H9 (cell line): ENCODE measurements at regions not wholly inside any gene's neighbourhood (a gene's known extent, or its start where the extent isn't known, plus 50 kb on each side); places are given as distances from the start of the nearest gene placed in this dataset.

ENCODE experiments used
- DNase-seq: peaks from one replicate; pipeline ENCODE4 v3.0.0-alpha.2; 2017
- H2AFZ ChIP-seq: one replicate; pipeline ENCODE4 v1.6.1; 2013; ENCODE audit warnings: mild to moderate bottlenecking, low read length, control low read depth, moderate library complexity
- H2AK5ac ChIP-seq: 2 replicates; pipeline ENCODE4 v1.6.1; 2013; ENCODE audit warnings: low read length, control low read depth, mixed read lengths; ENCODE audit not compliant: insufficient read length
- H2BK120ac ChIP-seq: one replicate; pipeline ENCODE4 v1.6.1; 2013; ENCODE audit warnings: low read depth, mild to moderate bottlenecking, low read length, control low read depth, inconsistent platforms; ENCODE audit not compliant: poor library complexity, severe bottlenecking
- H2BK12ac ChIP-seq: 2 replicates; pipeline ENCODE4 v1.6.1; 2013; ENCODE audit warnings: low read length, control low read depth, mixed read lengths, low read depth; ENCODE audit not compliant: insufficient read length
- H2BK15ac ChIP-seq: 2 replicates; pipeline ENCODE4 v1.6.1; 2013; ENCODE audit warnings: low read depth, low read length, control low read depth
- H2BK20ac ChIP-seq: one replicate; pipeline ENCODE4 v1.6.1; 2013; ENCODE audit warnings: low read depth, mild to moderate bottlenecking, low read length, control low read depth, inconsistent platforms; ENCODE audit not compliant: poor library complexity, severe bottlenecking
- H2BK5ac ChIP-seq: 2 replicates; pipeline ENCODE4 v1.6.1; 2013; ENCODE audit warnings: low read length, control low read depth, mixed read lengths; ENCODE audit not compliant: insufficient read length
- H3K14ac ChIP-seq: 2 replicates; pipeline ENCODE4 v1.6.1; 2013; ENCODE audit warnings: low read length, control low read depth; ENCODE audit not compliant: insufficient read depth
- H3K18ac ChIP-seq: 2 replicates; pipeline ENCODE4 v1.6.1; 2013; ENCODE audit warnings: low read depth, mild to moderate bottlenecking, mixed read lengths, low read length, control low read depth; ENCODE audit not compliant: insufficient read length
- H3K23ac ChIP-seq: 2 replicates; pipeline ENCODE4 v1.6.1; 2013; ENCODE audit warnings: low read length, control low read depth, mixed read lengths, low read depth; ENCODE audit not compliant: insufficient read length
- H3K23me2 ChIP-seq: 2 replicates; pipeline ENCODE4 v1.6.1; 2013; ENCODE audit warnings: low read depth, mild to moderate bottlenecking, mixed read lengths, low read length, control low read depth; ENCODE audit not compliant: insufficient read length, poor library complexity, severe bottlenecking
- H3K27ac ChIP-seq: 2 replicates; pipeline ENCODE4 v1.5.1; 2013; ENCODE audit warnings: low read length, control low read depth, mixed read lengths, low read depth; ENCODE audit not compliant: insufficient read length
- H3K27me3 ChIP-seq: 2 replicates; pipeline ENCODE4 v1.6.1; 2013; ENCODE audit warnings: low read length, control low read depth, inconsistent platforms; ENCODE audit not compliant: insufficient read depth
- H3K4ac ChIP-seq: 2 replicates; pipeline ENCODE4 v1.6.1; 2013; ENCODE audit warnings: low read depth, mild to moderate bottlenecking, control low read depth, inconsistent platforms, low read length, moderate library complexity
- H3K4me1 ChIP-seq: 2 replicates; pipeline ENCODE4 v1.6.1; 2013; ENCODE audit warnings: low read length, control low read depth, inconsistent platforms; ENCODE audit not compliant: insufficient read depth
- H3K4me2 ChIP-seq: 2 replicates; pipeline ENCODE4 v1.6.1; 2013; ENCODE audit warnings: low read length, control low read depth, mixed read lengths; ENCODE audit not compliant: insufficient read length, insufficient read depth
- H3K56ac ChIP-seq: 2 replicates; pipeline ENCODE4 v1.6.1; 2013; ENCODE audit warnings: low read depth, mild to moderate bottlenecking, mixed read lengths, low read length, control low read depth; ENCODE audit not compliant: insufficient read length
- H3K79me1 ChIP-seq: 2 replicates; pipeline ENCODE4 v1.6.1; 2013; ENCODE audit warnings: low read depth, mild to moderate bottlenecking, moderate library complexity, low read length, control low read depth, inconsistent platforms; ENCODE audit not compliant: insufficient read depth, poor library complexity, severe bottlenecking
- H3K79me2 ChIP-seq: 2 replicates; pipeline ENCODE4 v1.6.1; 2013; ENCODE audit warnings: low read length, control low read depth, inconsistent platforms; ENCODE audit not compliant: insufficient read depth
- H3K9ac ChIP-seq: 2 replicates; pipeline ENCODE4 v1.6.1; 2013; ENCODE audit warnings: low read length, control low read depth, mixed read lengths; ENCODE audit not compliant: insufficient read length; ENCODE audit errors: extremely low read depth
- H3K9me3 ChIP-seq: one replicate; pipeline ENCODE4 v1.6.1; 2013; ENCODE audit warnings: low read depth, low read length, inconsistent platforms; ENCODE audit not compliant: control insufficient read depth
- H3T11ph ChIP-seq: one replicate; pipeline ENCODE4 v1.6.1; 2013; ENCODE audit warnings: mild to moderate bottlenecking, low read length, control low read depth, inconsistent platforms
- H4K20me1 ChIP-seq: one replicate; pipeline ENCODE4 v1.6.1; 2013; ENCODE audit not compliant: control insufficient read depth, insufficient read length, insufficient read depth
- H4K5ac ChIP-seq: 2 replicates; pipeline ENCODE4 v1.6.1; 2013; ENCODE audit warnings: low read depth, mild to moderate bottlenecking, mixed read lengths, low read length, control low read depth; ENCODE audit not compliant: insufficient read length
- H4K8ac ChIP-seq: replicated peaks from 2 replicates; pipeline ENCODE4 v1.6.1; 2013; ENCODE audit warnings: low read length, control low read depth, mixed read lengths, low read depth; ENCODE audit not compliant: insufficient read length
- H4K91ac ChIP-seq: 2 replicates; pipeline ENCODE4 v1.6.1; 2013; ENCODE audit warnings: low read depth, mild to moderate bottlenecking, moderate library complexity, mixed read lengths, low read length, control low read depth; ENCODE audit not compliant: insufficient read length
- H3K27ac Mint-ChIP-seq, 3 experiments: 2 replicates in 2 of 3; 3 replicates in 1 of 3; pipeline ENCODE4 v1.8.0; 2020 to 2021; ENCODE audit warnings: mixed read lengths in 3 of 3, mild to moderate bottlenecking in 1 of 3, moderate library complexity in 1 of 3
- H3K27me3 Mint-ChIP-seq: 2 replicates; pipeline ENCODE4 v1.8.0; 2021; ENCODE audit warnings: low read depth, mild to moderate bottlenecking, moderate library complexity, mixed read lengths
- H3K36me3 Mint-ChIP-seq, 3 experiments: 2 replicates in 2 of 3; 3 replicates in 1 of 3; pipeline ENCODE4 v1.8.0; 2020 to 2021; ENCODE audit warnings: low read depth in 3 of 3, mixed read lengths in 3 of 3; ENCODE audit not compliant: insufficient read depth in 1 of 3
- H3K4me1 Mint-ChIP-seq, 2 experiments: 2 replicates each; pipeline ENCODE4 v1.8.0; 2020; ENCODE audit warnings: mixed read lengths in 2 of 2
- H3K4me3 Mint-ChIP-seq, 2 experiments: 2 replicates in 1 of 2; 3 replicates in 1 of 2; pipeline ENCODE4 v1.8.0; 2020 to 2021; ENCODE audit warnings: mild to moderate bottlenecking in 2 of 2, mixed read lengths in 2 of 2, moderate library complexity in 1 of 2
- H3K9me3 Mint-ChIP-seq, 2 experiments: 2 replicates in 1 of 2; 3 replicates in 1 of 2; pipeline ENCODE4 v1.8.0; 2020; ENCODE audit warnings: mild to moderate bottlenecking in 2 of 2, mixed read lengths in 2 of 2, moderate library complexity in 1 of 2
- TF ChIP-seq, protein P1 (sequence below): fragments of 200-600 bp; sonication (generic); conservative IDR thresholded peaks from 3 replicates; pipeline ENCODE4 v1.8.0; 2021; ENCODE audit warnings: antibody characterized with exemption, mild to moderate bottlenecking

DNA sequence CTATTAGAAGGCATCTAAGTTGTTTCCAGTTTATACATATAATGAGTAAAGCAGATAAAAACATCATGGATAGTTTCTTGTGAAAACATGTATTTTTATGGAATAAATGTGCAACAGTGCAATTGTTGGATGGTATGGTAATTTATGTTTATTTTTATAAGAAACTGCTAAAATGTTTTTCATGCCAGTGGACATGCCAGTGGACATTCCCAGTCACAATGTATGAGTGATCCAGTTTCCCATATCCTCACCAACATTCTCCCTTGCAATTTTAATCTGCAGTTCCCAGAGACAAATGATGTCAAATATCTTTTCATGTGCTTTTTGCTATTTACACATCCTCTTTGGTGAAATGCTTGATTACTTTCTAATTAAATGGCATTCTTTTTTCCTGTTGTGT is 818.6 kb downstream of the SUCLG1 start:
- Histone ChIP-seq H3K9me3 (no peaks in the 10 kb centered on the region), H3K56ac (no peak overlapping the region), H2BK15ac (no peak overlapping the region), H3K4me2 (no peak overlapping the region), H3K4ac (no peak overlapping the region), H2BK120ac (no peak overlapping the region), H4K8ac (no peak overlapping the region), H3K79me2 (no peaks in the 10 kb centered on the region), H3K4me1 (no peaks in the 10 kb centered on the region), H3K79me1 (no peaks in the 10 kb centered on the region), H2BK12ac (no peak overlapping the region), H4K91ac (no peak overlapping the region), H3K27ac (no peak overlapping the region), H3K27me3 (no peaks in the 10 kb centered on the region), H3K23ac (no peak overlapping the region), H3T11ph (no peak overlapping the region), H2BK5ac (no peak overlapping the region), H3K18ac (no peak overlapping the region), H4K20me1 (no peaks in the 10 kb centered on the region), H2AK5ac (no peak overlapping the region), H3K9ac (no peak overlapping the region), H3K23me2 (no peaks in the 10 kb centered on the region), H2AFZ (no peak overlapping the region), H2BK20ac (no peak overlapping the region), H4K5ac (no peak overlapping the region), H3K14ac (no peak overlapping the region)
- no peaks in the 10 kb centered on the region for H3K27me3 Mint-ChIP-seq
- H3K27ac Mint-ChIP-seq: no peak overlapping the region
- no peak for DNase-seq
- H3K4me1 Mint-ChIP-seq: no peaks in the 10 kb centered on the region
- H3K36me3 Mint-ChIP-seq: no peaks in the 10 kb centered on the region
- TF ChIP-seq, protein P1, sequence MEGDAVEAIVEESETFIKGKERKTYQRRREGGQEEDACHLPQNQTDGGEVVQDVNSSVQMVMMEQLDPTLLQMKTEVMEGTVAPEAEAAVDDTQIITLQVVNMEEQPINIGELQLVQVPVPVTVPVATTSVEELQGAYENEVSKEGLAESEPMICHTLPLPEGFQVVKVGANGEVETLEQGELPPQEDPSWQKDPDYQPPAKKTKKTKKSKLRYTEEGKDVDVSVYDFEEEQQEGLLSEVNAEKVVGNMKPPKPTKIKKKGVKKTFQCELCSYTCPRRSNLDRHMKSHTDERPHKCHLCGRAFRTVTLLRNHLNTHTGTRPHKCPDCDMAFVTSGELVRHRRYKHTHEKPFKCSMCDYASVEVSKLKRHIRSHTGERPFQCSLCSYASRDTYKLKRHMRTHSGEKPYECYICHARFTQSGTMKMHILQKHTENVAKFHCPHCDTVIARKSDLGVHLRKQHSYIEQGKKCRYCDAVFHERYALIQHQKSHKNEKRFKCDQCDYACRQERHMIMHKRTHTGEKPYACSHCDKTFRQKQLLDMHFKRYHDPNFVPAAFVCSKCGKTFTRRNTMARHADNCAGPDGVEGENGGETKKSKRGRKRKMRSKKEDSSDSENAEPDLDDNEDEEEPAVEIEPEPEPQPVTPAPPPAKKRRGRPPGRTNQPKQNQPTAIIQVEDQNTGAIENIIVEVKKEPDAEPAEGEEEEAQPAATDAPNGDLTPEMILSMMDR: no peak
- H3K4me3 Mint-ChIP-seq: no peak overlapping the region
- H3K9me3 Mint-ChIP-seq: no peaks in the 10 kb centered on the region; a peak in 1 of 5 replicates
